ENCODE measurements at regions not wholly inside any gene's neighbourhood (a gene's known extent, or its start where the extent isn't known, plus 50 kb on each side); places are given as distances from the start of the nearest gene placed in this dataset.

GRCh38 chr6:2547355-2547754, 203.4 kb downstream of the MYLK4 start:
- no peak for TF ChIP-seq CTCF (IDR thresholded peaks at IDR 0.05; ENCODE audit: low read depth, low read length)
- DNase-seq (ENCODE audit: extremely low read depth, low read depth): no peak

GRCh38 chr6:2546901-2547300, 203.8 kb downstream of the MYLK4 start:
- no peak for TF ChIP-seq CTCF (IDR thresholded peaks at IDR 0.05; ENCODE audit: low read depth, low read length)
- no peak for DNase-seq (ENCODE audit: extremely low read depth, low read depth)

- no peak for DNase-seq (ENCODE audit: extremely low read depth, low read depth)
- TF ChIP-seq CTCF (IDR thresholded peaks at IDR 0.05; ENCODE audit: low read depth, low read length): no peak
These were observed 205.2 kb downstream of the MYLK4 start for GRCh38 chr6:2545383-2546038.

- no peak for TF ChIP-seq CTCF (IDR thresholded peaks at IDR 0.05; ENCODE audit: low read depth, low read length)
- no peak for DNase-seq (ENCODE audit: extremely low read depth, low read depth)
These were observed 207.4 kb downstream of the MYLK4 start for GRCh38 chr6:2543321-2543720.

GRCh38 chr6:2542858-2543218, 207.9 kb downstream of the MYLK4 start:
- TF ChIP-seq CTCF (IDR thresholded peaks at IDR 0.05; ENCODE audit: low read depth, low read length): no peak
- DNase-seq (ENCODE audit: extremely low read depth, low read depth): peak; percentile 29

- TF ChIP-seq CTCF (IDR thresholded peaks at IDR 0.05; ENCODE audit: low read depth, low read length): no peak
- no peak for DNase-seq (ENCODE audit: extremely low read depth, low read depth)
These were observed 208.4 kb downstream of the MYLK4 start for GRCh38 chr6:2542101-2542857.

GRCh38 chr6:2536451-2536850, 214.3 kb downstream of the MYLK4 start:
- no peak for TF ChIP-seq CTCF (IDR thresholded peaks at IDR 0.05; ENCODE audit: low read depth, low read length)
- DNase-seq (ENCODE audit: extremely low read depth, low read depth): no peak

All from AG09319 (cell line).